Loucy (cell line): ENCODE measurements at regions not wholly inside any gene's neighbourhood (a gene's known extent, or its start where the extent isn't known, plus 50 kb on each side); places are given as distances from the start of the nearest gene placed in this dataset.

Experiments used
- H2AFZ ChIP-seq: fragments of 200-600 bp; sonication (generic); 2 replicates; pipeline ENCODE4 v1.6.0; 2016; ENCODE audit warnings: antibody characterized with exemption, mild to moderate bottlenecking, low read length, moderate library complexity
- H3F3A ChIP-seq: fragments of 200-600 bp; 2 replicates; pipeline ENCODE4 v1.6.0; 2016; ENCODE audit warnings: antibody characterized with exemption, low read depth, mild to moderate bottlenecking
- H3K27me3 ChIP-seq: fragments of 200-600 bp; sonication (generic); 2 replicates; pipeline ENCODE4 v1.6.1; 2014; ENCODE audit warnings: low read length, mild to moderate bottlenecking; ENCODE audit not compliant: insufficient read depth, poor library complexity, severe bottlenecking
- H3K36me3 ChIP-seq: fragments of 200-600 bp; sonication (generic); 2 replicates; pipeline ENCODE4 v1.6.1; 2016; ENCODE audit warnings: low read length; ENCODE audit not compliant: insufficient read depth
- H3K4me1 ChIP-seq: fragments of 200-600 bp; sonication (generic); 2 replicates; pipeline ENCODE4 v1.5.1; 2014; ENCODE audit warnings: low read length, mild to moderate bottlenecking; ENCODE audit not compliant: insufficient read depth, poor library complexity, severe bottlenecking
- H3K4me2 ChIP-seq: fragments of 200-600 bp; sonication (generic); 2 replicates; pipeline ENCODE4 v1.6.0; 2014; ENCODE audit warnings: antibody characterized with exemption, low read length, low read depth, mild to moderate bottlenecking; ENCODE audit not compliant: poor library complexity, severe bottlenecking
- H3K4me3 ChIP-seq: fragments of 200-600 bp; sonication (generic); 2 replicates; pipeline ENCODE4 v1.5.1; 2014; ENCODE audit warnings: low read length, mild to moderate bottlenecking, mixed read lengths; ENCODE audit not compliant: poor library complexity, severe bottlenecking
- H3K79me2 ChIP-seq: fragments of 200-600 bp; sonication (generic); 2 replicates; pipeline ENCODE4 v1.6.1; 2014; ENCODE audit warnings: low read length; ENCODE audit not compliant: insufficient read depth
- H3K9ac ChIP-seq: fragments of 200-600 bp; sonication (generic); 2 replicates; pipeline ENCODE4 v1.6.0; 2014; ENCODE audit warnings: mild to moderate bottlenecking, low read depth, low read length, moderate library complexity; ENCODE audit not compliant: poor library complexity, severe bottlenecking
- H3K9me2 ChIP-seq: fragments of 200-600 bp; sonication (generic); replicated peaks from 2 replicates; pipeline ENCODE4 v1.6.1; 2016; ENCODE audit warnings: low read depth, low read length, mixed read lengths
- H3K9me3 ChIP-seq: fragments of 200-600 bp; sonication (generic); 2 replicates; pipeline ENCODE4 v1.6.1; 2014; ENCODE audit warnings: mild to moderate bottlenecking, antibody characterized with exemption, low read length, low read depth; ENCODE audit not compliant: insufficient read depth
- H4K20me1 ChIP-seq: fragments of 200-600 bp; sonication (generic); 2 replicates; pipeline ENCODE4 v1.6.0; 2014; ENCODE audit warnings: antibody characterized with exemption, low read length, mild to moderate bottlenecking; ENCODE audit not compliant: insufficient read depth, poor library complexity, severe bottlenecking
- CTCF ChIP-seq: fragments of 200-600 bp; sonication (generic); conservative IDR thresholded peaks from 2 replicates; pipeline ENCODE4 v1.5.1; 2014; ENCODE audit warnings: mild to moderate bottlenecking, antibody characterized with exemption, low read length
- EZH2phosphoT487 ChIP-seq: fragments of 200-600 bp; IDR thresholded peaks from 2 replicates; pipeline ENCODE4 v1.6.1; 2018; ENCODE audit warnings: antibody characterized with exemption, mild to moderate bottlenecking, moderate library complexity, borderline replicate concordance

GRCh38 chr3:117380631-117381030 is 671.1 kb downstream of the TUSC7 start:
- no peaks in the 10 kb centered on the region for H3K9me2 ChIP-seq
- no peaks in the 10 kb centered on the region for H3K4me1 ChIP-seq
- H3F3A ChIP-seq: no peaks in the 10 kb centered on the region
- TF ChIP-seq EZH2phosphoT487 (no peak), CTCF (no peak)
- H3K4me2 ChIP-seq: no peak overlapping the region
- no peaks in the 10 kb centered on the region for H3K9me3 ChIP-seq
- H2AFZ ChIP-seq: no peak overlapping the region
- H3K4me3 ChIP-seq: no peak overlapping the region
- H3K79me2 ChIP-seq: no peaks in the 10 kb centered on the region
- H3K36me3 ChIP-seq: no peaks in the 10 kb centered on the region
- no peaks in the 10 kb centered on the region for H3K27me3 ChIP-seq
- no peak overlapping the region for H3K9ac ChIP-seq
- H4K20me1 ChIP-seq: no peaks in the 10 kb centered on the region

GRCh38 chr3:117393119-117393518 is 683.5 kb downstream of the TUSC7 start:
- no peaks in the 10 kb centered on the region for H3K27me3 ChIP-seq
- no peak overlapping the region for H3K4me2 ChIP-seq
- no peaks in the 10 kb centered on the region for H3K9me3 ChIP-seq
- no peaks in the 10 kb centered on the region for H3F3A ChIP-seq
- no peak for TF ChIP-seq EZH2phosphoT487
- TF ChIP-seq CTCF: no peak
- H3K9ac ChIP-seq: no peak overlapping the region
- no peaks in the 10 kb centered on the region for H3K36me3 ChIP-seq
- H4K20me1 ChIP-seq: no peaks in the 10 kb centered on the region
- H3K9me2 ChIP-seq: no peaks in the 10 kb centered on the region
- no peak overlapping the region for H3K4me3 ChIP-seq
- H2AFZ ChIP-seq: no peak overlapping the region
- H3K4me1 ChIP-seq: no peaks in the 10 kb centered on the region
- no peaks in the 10 kb centered on the region for H3K79me2 ChIP-seq

- H3K4me3 ChIP-seq: no peak overlapping the region
- H3K9ac ChIP-seq: no peak overlapping the region
- no peaks in the 10 kb centered on the region for H3K4me1 ChIP-seq
These were observed 688.7 kb downstream of the TUSC7 start for GRCh38 chr3:117398141-117398899.

More at GRCh38 chr3:117398141-117398899, 688.7 kb downstream of the TUSC7 start:
- H3F3A ChIP-seq: no peaks in the 10 kb centered on the region
- TF ChIP-seq CTCF (no peak), EZH2phosphoT487 (no peak)
- no peaks in the 10 kb centered on the region for H3K36me3 ChIP-seq
- H3K4me2 ChIP-seq: no peak overlapping the region
- H3K9me3 ChIP-seq: no peaks in the 10 kb centered on the region
- H3K27me3 ChIP-seq: no peaks in the 10 kb centered on the region
- no peaks in the 10 kb centered on the region for H4K20me1 ChIP-seq
- H2AFZ ChIP-seq: no peak overlapping the region
- H3K9me2 ChIP-seq: no peaks in the 10 kb centered on the region
- H3K79me2 ChIP-seq: no peaks in the 10 kb centered on the region
